HEK293T (cell line): ENCODE measurements at regions not wholly inside any gene's neighbourhood (a gene's known extent, or its start where the extent isn't known, plus 50 kb on each side); places are given as distances from the start of the nearest gene placed in this dataset.

Experiments
- ARNT ChIP-seq: fragments of 450-650 bp; IDR thresholded peaks from 2 replicates; pipeline ENCODE4 v1.6.1; 2017; ENCODE audit warnings: mild to moderate bottlenecking
- BHLHE40 ChIP-seq: fragments of 450-650 bp; IDR thresholded peaks from 2 replicates; pipeline ENCODE4 v1.6.1; 2016; ENCODE audit warnings: mild to moderate bottlenecking, moderate library complexity, borderline replicate concordance
- CTBP1 ChIP-seq: fragments of 450-650 bp; IDR thresholded peaks from 2 replicates; pipeline ENCODE4 v1.6.1; 2016; ENCODE audit warnings: borderline replicate concordance
- ELF4 ChIP-seq: fragments of 450-650 bp; IDR thresholded peaks from 2 replicates; pipeline ENCODE4 v1.6.1; 2017; ENCODE audit warnings: antibody characterized with exemption
- FOXA1 ChIP-seq: fragments of 450-650 bp; IDR thresholded peaks from 2 replicates; pipeline ENCODE4 v1.6.1; 2016; ENCODE audit warnings: mild to moderate bottlenecking
- FOXK2 ChIP-seq: fragments of 450-650 bp; IDR thresholded peaks from 2 replicates; pipeline ENCODE4 v1.6.1; 2016; ENCODE audit warnings: mild to moderate bottlenecking
- FOXM1 ChIP-seq: fragments of 450-650 bp; IDR thresholded peaks from 2 replicates; pipeline ENCODE4 v1.6.1; 2017; ENCODE audit warnings: mild to moderate bottlenecking, borderline replicate concordance
- HDGF ChIP-seq: fragments of 450-650 bp; IDR thresholded peaks from 2 replicates; pipeline ENCODE4 v1.6.1; 2017; ENCODE audit warnings: antibody characterized with exemption, borderline replicate concordance
- L3MBTL2 ChIP-seq: fragments of 450-650 bp; conservative IDR thresholded peaks from 2 replicates; pipeline ENCODE4 v1.6.1; 2016; ENCODE audit warnings: mild to moderate bottlenecking
- LEF1 ChIP-seq: fragments of 450-650 bp; IDR thresholded peaks from 2 replicates; pipeline ENCODE4 v1.6.1; 2017; ENCODE audit warnings: mild to moderate bottlenecking, borderline replicate concordance
- NFRKB ChIP-seq: fragments of 450-650 bp; IDR thresholded peaks from 2 replicates; pipeline ENCODE4 v1.6.1; 2016; ENCODE audit warnings: mild to moderate bottlenecking, moderate library complexity
- SUZ12 ChIP-seq: fragments of 450-650 bp; IDR thresholded peaks from 2 replicates; pipeline ENCODE4 v1.6.1; 2016; ENCODE audit warnings: mild to moderate bottlenecking
- TARDBP ChIP-seq: fragments of 450-650 bp; IDR thresholded peaks from 2 replicates; pipeline ENCODE4 v1.6.1; 2016
- ZNF384 ChIP-seq: fragments of 450-650 bp; IDR thresholded peaks from 2 replicates; pipeline ENCODE4 v1.6.1; 2016

DNA sequence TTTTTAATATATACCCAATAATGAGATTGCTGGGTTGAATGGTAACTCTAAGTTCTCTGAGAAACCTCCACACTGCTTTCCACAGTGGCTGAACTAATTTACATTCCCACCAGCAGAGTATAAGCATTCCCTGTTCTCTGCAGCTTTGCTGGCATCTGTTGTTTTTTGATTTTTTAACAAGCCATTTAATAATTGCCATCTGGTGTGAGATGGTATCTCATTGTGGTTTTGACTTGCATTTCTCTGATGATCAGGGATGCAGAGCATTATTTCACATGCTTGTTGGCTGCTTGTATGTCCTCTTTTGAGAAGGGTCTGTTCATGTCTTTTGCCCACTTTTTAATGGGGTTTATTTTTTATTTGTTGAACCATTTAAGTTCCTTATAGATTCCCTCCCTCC, 75.0 kb upstream of the EPHB3 start:
- TF ChIP-seq ZNF384, result no peak
- no peak for TF ChIP-seq TARDBP
- no peak for TF ChIP-seq BHLHE40
- no peak for TF ChIP-seq LEF1
- no peak for TF ChIP-seq NFRKB
- no peak for TF ChIP-seq SUZ12
- no peak for TF ChIP-seq L3MBTL2
- TF ChIP-seq ELF4, result no peak
- no peak for TF ChIP-seq CTBP1
- TF ChIP-seq ARNT, result no peak
- no peak for TF ChIP-seq FOXM1
- TF ChIP-seq FOXA1, result no peak
- no peak for TF ChIP-seq HDGF
- TF ChIP-seq FOXK2, result no peak
